HepG2 (cell line): ENCODE measurements at regions not wholly inside any gene's neighbourhood (a gene's known extent, or its start where the extent isn't known, plus 50 kb on each side); places are given as distances from the start of the nearest gene placed in this dataset.
A peak's percentile ranks its signal among the peaks of the same experiment; 100 is the strongest.
"Not testable (repeated sequence)": the region's sequence is repeated elsewhere in the genome, so short reads cannot be mapped to it uniquely, and the experiment has no call there.

Experiments
- ATAC-seq: fragments of 200-7000 bp; cut with Tn5 transposase; 3 replicates; pipeline ENCODE4 v1.9.1; 2020; ENCODE audit warnings: mild to moderate bottlenecking, moderate library complexity
- BruUV-seq: library from RNA; stranded (reverse); fragments of 400-500 nt; replicated peaks from 2 replicates; lab custom pipeline; 2021; lab: Mats Ljungman, UMichigan
- CTCF ChIA-PET: fragments of 300-600 bp; formaldehyde crosslinking; extraction: SDS; loops from one replicate; lab custom pipeline; 2021; ENCODE audit warnings: low total read pairs, inconsistent platforms, low intra/inter-chr PET ratio; lab: Yijun Ruan, JAX
- POLR2A ChIA-PET: fragments of 350-600 bp; sonication (Branson Sonifier 250); formaldehyde crosslinking; loops from one replicate; lab custom pipeline; 2020; ENCODE audit warnings: antibody characterized with exemption, inconsistent platforms; lab: Yijun Ruan, JAX
- DNase-seq: peaks from one replicate; pipeline ENCODE4 v3.0.0-alpha.2; 2015; ENCODE audit warnings: low spot score
- FAIRE-seq: peaks from 3 replicates; lab custom pipeline; 2011; peaks lifted over from hg19 to GRCh38; lab: Jason Lieb, UNC
- H2AFZ ChIP-seq: one replicate; pipeline ENCODE4 v1.6.1; 2011; ENCODE audit warnings: low read length, inconsistent platforms
- H3K27ac ChIP-seq: fragments of 300-600 bp; 3 replicates; pipeline ENCODE4 v1.8.0; 2011; ENCODE audit warnings: mixed run types, mild to moderate bottlenecking, mixed read lengths, low read length, inconsistent platforms; ENCODE audit not compliant: insufficient read depth; ENCODE audit errors: extremely low read length
- H3K27me3 ChIP-seq, 2 experiments: fragments of 200-600 bp in 1 of 2; 2 replicates in 1 of 2; 3 replicates in 1 of 2; pipeline versions ENCODE4 v1.6.0 to v1.8.0; 2011; ENCODE audit warnings: low read length in 2 of 2, mild to moderate bottlenecking in 2 of 2, moderate library complexity in 2 of 2, inconsistent platforms in 1 of 2; ENCODE audit not compliant: insufficient read depth in 2 of 2, control insufficient read depth in 1 of 2
- H3K36me3 ChIP-seq, 2 experiments: fragments of 200-600 bp in 1 of 2; replicated peaks in 1 of 2; 2 replicates in 1 of 2; 3 replicates in 1 of 2; pipeline versions ENCODE4 v1.5.1 to v1.8.0; 2011; ENCODE audit warnings: low read length in 2 of 2, inconsistent platforms in 1 of 2; ENCODE audit not compliant: insufficient read depth in 2 of 2, control insufficient read depth in 1 of 2
- H3K4me1 ChIP-seq: 2 replicates; pipeline ENCODE4 v1.5.1; 2012; ENCODE audit warnings: low read length, inconsistent platforms; ENCODE audit not compliant: insufficient read depth
- H3K4me2 ChIP-seq: 2 replicates; pipeline ENCODE4 v1.6.0; 2011; ENCODE audit warnings: low read depth, low read length, inconsistent platforms
- H3K4me3 ChIP-seq, 3 experiments: fragments of 200-600 bp in 1 of 3; sonication (generic), shearing (Covaris generic) in 1 of 3; replicated peaks in 1 of 3; 2 replicates each; pipeline ENCODE4 v1.5.1; 2011 to 2016; ENCODE audit warnings: low read length in 3 of 3, inconsistent platforms in 2 of 3, low read depth in 2 of 3, mild to moderate bottlenecking in 2 of 3, control low read depth in 1 of 3, mixed read lengths in 1 of 3; ENCODE audit not compliant: insufficient read depth in 1 of 3
- H3K79me2 ChIP-seq: one replicate; pipeline ENCODE4 v1.6.1; 2011; ENCODE audit warnings: low read length, inconsistent platforms; ENCODE audit not compliant: insufficient read depth
- H3K9ac ChIP-seq: 2 replicates; pipeline ENCODE4 v1.6.0; 2011; ENCODE audit warnings: mild to moderate bottlenecking, low read depth, low read length, inconsistent platforms; ENCODE audit not compliant: insufficient read depth
- H3K9me3 ChIP-seq: 2 replicates; pipeline ENCODE4 v1.5.1; 2012; ENCODE audit warnings: mild to moderate bottlenecking, low read length
- H4K20me1 ChIP-seq: 2 replicates; pipeline ENCODE4 v1.6.0; 2011; ENCODE audit warnings: inconsistent platforms, mild to moderate bottlenecking, low read length, moderate library complexity; ENCODE audit not compliant: insufficient read depth
- WGBS: methylation state at CpG from one replicate; pipeline ENCODE4 v1.1.6; 2017; ENCODE audit warnings: low lambda C conversion rate; 5-methylcytosine and 5-hydroxymethylcytosine counted together
- in situ Hi-C: cut with HindIII; loops from 2 replicates; pipeline ENCODE4 v1.10.0; 2017; ENCODE audit warnings: low pct_unique_long_range_greater_than_20kb; ENCODE audit not compliant: extremely low pct_ligation_motif_present
- intact Hi-C: fragments of 100-400 bp; cut with micrococcal nuclease; formaldehyde crosslinking; loops from one replicate; pipeline ENCODE4 v1.10.0; 2022; ENCODE audit not compliant: unreplicated experiment

- H2AFZ ChIP-seq, H3K9ac ChIP-seq, H3K4me2 ChIP-seq, BruUV-seq, H3K27ac ChIP-seq, in situ Hi-C loops, H3K9me3 ChIP-seq, H3K79me2 ChIP-seq, H3K4me1 ChIP-seq, DNase-seq, CTCF ChIA-PET, POLR2A ChIA-PET, ATAC-seq, H3K36me3 ChIP-seq, H3K4me3 ChIP-seq, H3K27me3 ChIP-seq, H4K20me1 ChIP-seq, FAIRE-seq, intact Hi-C loops: not testable (repeated sequence)
- WGBS, result no CpG with 5 or more reads among the region's 19 CpGs
Observed at GRCh38 chr21:5108048-5108775, 5413.2 kb upstream of the TPTE start.

GRCh38 chr21:5111197-5111596 is 5410.2 kb upstream of the TPTE start:
- in situ Hi-C loops, H3K79me2 ChIP-seq, DNase-seq, BruUV-seq, H2AFZ ChIP-seq, H3K9ac ChIP-seq, H3K27ac ChIP-seq, CTCF ChIA-PET, H3K9me3 ChIP-seq, H3K4me3 ChIP-seq, ATAC-seq, H3K27me3 ChIP-seq, H3K36me3 ChIP-seq, H3K4me2 ChIP-seq, intact Hi-C loops, FAIRE-seq, POLR2A ChIA-PET, H3K4me1 ChIP-seq, H4K20me1 ChIP-seq: not testable (repeated sequence)
- WGBS, result 100% methylated on average over 4 of the region's 10 CpGs

- DNase-seq, H3K36me3 ChIP-seq, CTCF ChIA-PET, H3K4me2 ChIP-seq, H3K79me2 ChIP-seq, H3K9me3 ChIP-seq, BruUV-seq, intact Hi-C loops, FAIRE-seq, H3K27ac ChIP-seq, H4K20me1 ChIP-seq, H3K4me3 ChIP-seq, H3K4me1 ChIP-seq, H3K27me3 ChIP-seq, H2AFZ ChIP-seq, H3K9ac ChIP-seq, POLR2A ChIA-PET, in situ Hi-C loops: not testable (repeated sequence)
- peak; percentile 12; the same call in 2 of the 3 replicates for ATAC-seq
- no CpG with 5 or more reads among the region's 10 CpGs for WGBS
Observed at GRCh38 chr21:5113092-5113491, 5408.3 kb upstream of the TPTE start.

- in situ Hi-C loops, H3K4me2 ChIP-seq, H4K20me1 ChIP-seq, H3K27ac ChIP-seq, H3K27me3 ChIP-seq, H3K4me3 ChIP-seq, H3K4me1 ChIP-seq, CTCF ChIA-PET, DNase-seq, H3K9ac ChIP-seq, POLR2A ChIA-PET, H2AFZ ChIP-seq, intact Hi-C loops, H3K36me3 ChIP-seq, BruUV-seq, H3K79me2 ChIP-seq, H3K9me3 ChIP-seq, FAIRE-seq: not testable (repeated sequence)
- peak; percentile 83 for ATAC-seq
- no CpG with 5 or more reads among the region's 8 CpGs for WGBS
Observed at GRCh38 chr21:5114468-5114867, 5406.9 kb upstream of the TPTE start.
